T1000 (cell line): ENCODE measurements at regions not wholly inside any gene's neighbourhood (a gene's known extent, or its start where the extent isn't known, plus 50 kb on each side); places are given as distances from the start of the nearest gene placed in this dataset.

Experiments used
- DNase-seq: peaks from one replicate; lab custom pipeline; 2025; ENCODE audit warnings: mixed read lengths; lab: John Stamatoyannopoulos, UW

DNA sequence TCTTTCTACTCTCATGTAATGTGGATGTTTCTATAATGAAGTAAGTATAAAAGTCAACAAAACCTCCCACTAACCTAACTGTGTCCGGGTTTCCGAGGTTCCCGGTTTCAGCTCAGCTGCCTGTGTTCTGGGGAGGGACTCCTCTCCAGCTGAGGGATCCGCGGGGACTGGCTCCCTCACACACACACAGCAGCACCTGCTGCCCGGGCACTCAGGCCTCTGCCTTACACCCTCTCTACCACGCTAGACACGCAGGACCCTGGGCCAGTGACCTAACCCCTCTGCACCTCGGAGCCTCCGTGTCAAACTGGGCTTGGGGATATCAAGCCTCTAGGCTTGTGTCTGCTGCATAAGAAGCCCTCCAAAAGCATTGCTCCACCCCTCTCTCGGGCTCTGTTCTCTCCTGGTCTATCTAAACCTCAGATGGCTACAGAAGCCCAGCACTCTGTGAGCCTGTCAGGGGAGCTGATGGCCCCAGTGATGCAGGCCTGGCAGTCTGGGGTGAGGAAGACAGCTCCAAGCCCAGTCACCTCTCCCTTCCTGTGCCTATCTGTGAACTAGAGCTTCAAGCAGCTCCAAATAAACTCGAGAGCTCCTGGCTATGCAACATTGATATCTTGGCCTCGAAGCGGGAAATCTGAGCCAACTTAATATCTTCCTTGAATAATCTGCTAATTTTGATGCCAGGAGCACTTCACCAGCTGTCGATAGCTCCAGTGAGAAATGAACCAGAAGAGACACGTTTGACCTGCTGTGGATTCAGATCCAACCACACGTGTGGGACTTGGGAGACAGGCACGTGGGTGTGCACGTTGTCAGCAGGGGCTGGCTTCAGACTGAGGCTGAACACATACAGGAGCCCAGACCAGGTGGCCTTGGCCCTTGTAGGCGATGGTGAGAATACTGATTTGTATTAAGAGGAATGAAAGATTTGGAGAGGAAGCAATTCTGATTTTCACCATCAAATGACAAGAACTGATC is 232.7 kb upstream of the B3GAT1 start:
- DNase-seq, result no peak

DNA sequence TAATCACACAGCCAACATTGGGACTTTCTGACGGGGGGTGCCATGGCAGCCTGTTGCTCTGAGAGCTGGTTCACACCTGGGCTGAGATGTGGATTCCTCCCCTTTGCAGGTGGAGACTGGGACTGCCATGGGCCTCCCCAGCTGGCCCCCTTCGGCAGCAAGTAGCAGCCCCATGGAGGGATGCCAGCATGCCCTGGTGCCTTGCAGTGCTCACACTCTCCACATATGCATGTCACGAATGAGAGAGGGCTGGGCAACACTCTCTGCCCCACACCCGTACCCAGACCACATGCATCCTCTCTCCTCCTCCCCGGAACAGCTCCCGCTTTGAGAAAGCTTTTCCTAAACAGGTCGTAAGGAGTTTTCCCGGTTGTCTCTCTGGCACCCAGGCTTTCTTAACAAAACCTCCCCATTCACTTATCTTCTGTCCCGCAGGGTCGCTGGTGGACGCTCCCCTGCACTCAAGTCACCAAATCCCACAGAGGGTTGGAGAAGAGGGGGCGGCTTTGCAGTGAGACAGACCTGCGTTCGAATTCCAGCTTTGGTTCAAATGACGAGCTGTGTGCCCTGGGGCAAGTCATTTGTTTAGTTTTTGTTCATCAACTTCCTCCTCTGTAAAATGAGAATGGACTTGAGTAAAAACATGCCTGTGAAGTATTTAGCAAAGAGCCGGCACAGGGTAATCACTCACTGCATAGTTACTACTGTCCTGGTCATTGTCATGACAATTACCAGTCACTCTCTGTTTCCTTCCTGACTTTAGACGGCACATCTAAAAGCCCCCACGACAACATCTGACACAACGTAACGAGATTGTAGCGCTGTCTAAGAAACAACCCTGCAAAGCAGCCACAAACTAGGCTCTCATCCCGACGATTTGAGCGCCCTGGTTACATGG is 231.3 kb upstream of the B3GAT1 start:
- DNase-seq, result no peak

DNA sequence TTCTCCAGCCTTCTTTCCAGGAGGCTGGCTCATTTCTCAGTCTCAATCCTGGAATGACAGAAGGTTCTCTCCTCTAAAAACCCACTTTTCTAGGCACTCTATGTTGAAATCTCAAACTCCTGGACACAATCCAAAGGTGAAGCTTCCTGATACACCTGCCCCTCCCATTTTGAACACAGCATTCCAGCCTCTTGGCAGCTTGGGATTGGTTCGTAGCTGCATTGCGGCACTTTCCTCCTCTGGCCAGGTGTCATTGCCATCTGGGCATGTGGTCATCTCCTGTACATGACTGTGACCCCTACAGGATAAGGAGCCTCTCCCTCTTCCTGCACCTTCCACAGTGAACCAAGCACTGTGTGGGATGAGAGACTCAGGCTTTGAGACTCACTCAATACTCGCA is 230.2 kb upstream of the B3GAT1 start:
- DNase-seq, result no peak

DNA sequence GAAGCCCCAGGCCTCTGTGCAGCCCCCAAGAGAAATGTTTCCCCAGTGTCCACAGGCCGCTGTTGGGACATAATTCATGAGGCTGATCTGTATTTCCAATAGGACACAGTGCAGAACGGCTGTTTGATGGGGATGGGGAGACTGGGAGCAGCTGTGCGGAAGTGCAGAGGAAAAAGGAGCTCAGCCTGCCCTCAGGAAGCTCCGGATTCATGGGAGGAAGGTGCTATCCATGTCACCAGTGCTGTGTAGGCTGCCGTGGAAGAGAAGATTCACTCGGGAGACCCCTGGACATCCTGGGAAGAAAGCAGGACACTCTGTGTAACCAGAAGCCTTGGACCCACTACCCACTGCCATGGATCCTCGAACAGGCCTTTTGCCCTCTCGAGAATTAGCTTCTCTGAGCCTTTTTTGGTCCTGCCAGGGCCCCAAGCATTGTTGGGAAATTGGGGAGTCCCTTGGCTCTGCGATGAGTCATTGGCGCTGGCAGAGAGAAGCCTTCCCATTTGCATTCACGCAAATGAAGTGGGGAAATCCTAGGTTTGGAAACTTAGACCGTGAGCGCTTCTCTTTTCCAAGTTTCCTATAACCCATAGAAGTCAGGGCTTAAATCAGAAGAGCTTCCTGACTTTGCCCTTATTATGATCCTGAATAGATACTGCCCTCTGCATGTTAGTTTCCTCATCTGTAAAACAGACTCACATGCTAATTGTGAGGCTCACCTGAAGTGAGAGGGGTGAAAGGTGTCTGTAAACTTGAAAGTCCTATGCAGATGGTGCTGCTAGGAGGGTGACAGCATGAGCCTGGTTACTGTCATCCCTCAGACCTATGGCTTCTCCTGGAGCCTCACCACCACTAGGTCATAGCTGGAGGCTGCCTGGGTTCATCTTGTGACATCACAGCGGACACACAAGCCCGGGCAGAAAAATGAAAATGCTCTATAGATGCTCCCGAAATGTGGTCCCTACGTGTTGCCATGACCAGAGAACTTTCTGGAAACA is 229.2 kb upstream of the B3GAT1 start:
- no peak for DNase-seq

DNA sequence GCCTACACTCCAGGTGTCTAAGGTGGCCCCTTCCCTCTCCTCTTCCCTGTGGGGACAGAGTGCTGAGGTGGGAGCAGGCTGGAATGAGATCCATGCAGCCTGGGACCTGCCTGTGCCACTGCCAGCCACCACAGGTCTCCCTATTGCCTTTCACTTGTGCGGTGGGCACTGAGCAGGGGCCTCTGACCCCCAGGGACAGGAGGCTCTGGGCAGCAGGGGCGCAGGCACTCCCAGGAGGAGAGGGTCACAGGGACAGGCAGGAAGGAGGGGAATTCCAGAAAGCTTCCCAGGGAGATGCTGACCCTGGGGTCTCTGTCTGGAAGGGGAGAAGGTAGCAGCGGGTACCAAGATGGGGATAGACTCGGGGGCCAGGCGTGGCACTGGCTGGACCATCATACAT is 228.5 kb upstream of the B3GAT1 start:
- DNase-seq, result no peak

DNA sequence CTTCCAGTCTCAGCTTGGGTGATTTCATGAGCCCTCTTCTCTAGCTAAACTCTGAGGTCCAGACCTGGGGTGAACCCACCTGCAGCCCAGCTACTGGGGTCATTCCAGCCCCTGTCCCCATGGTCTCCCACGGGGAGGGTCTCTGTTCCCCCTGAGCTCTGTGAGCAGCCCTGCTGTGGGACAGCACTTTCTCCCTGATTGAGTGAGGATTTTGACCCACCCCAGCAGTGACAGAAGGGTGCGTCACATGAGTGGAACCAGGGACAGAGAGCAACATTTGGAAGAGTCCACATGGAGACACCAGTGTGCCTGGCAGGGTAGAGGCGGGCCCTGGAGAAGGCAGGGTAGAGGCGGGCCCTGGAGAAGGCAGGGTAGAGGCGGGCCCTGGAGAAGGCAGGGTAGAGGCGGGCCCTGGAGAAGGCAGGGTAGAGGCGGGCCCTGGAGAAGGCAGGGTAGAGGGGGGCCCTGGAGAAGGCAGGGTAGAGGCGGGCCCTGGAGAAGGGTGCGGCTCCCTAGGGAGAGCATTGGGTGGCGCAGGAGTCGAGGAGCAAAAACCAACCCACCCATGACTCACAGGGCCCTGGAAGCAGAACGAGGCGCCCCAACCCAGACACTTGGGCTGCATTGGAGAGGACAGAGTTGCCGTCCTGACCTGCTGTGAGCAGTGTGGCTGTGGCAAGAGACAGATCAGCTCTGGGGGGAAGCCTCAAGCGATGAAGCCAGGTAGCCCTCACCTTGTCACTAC is 227.7 kb upstream of the B3GAT1 start:
- DNase-seq, result no peak

DNA sequence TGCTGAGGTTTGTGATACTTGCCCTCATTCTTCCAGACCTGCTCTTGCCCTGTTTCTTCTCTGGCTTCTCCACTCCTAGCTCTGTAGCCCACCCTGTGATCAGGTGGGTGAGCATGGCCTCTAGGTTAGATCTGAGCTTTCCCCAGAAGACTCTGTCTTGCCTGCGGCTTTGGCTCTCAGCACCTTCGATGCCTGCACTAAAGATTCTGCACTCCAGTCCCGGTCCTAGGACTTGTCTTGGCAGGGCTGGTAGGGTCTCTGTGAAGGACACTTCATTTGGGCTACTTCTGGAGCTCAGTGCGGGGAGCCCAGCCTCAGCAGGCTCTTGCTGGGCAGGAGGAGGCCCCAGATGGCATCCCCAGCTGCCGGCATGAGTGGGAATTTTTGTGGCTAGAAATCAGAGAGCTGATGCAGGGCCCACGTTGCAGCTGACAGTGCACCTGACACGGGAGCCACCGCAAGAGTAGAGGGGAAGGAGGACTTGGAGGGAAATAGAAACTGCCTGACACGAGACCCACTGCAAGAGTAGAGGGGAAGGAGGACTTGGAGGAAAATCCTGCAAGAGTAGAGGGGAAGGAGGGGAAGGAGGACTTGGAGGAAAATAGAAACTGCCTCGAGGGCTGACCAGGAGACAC is 226.9 kb upstream of the B3GAT1 start:
- no peak for DNase-seq

DNA sequence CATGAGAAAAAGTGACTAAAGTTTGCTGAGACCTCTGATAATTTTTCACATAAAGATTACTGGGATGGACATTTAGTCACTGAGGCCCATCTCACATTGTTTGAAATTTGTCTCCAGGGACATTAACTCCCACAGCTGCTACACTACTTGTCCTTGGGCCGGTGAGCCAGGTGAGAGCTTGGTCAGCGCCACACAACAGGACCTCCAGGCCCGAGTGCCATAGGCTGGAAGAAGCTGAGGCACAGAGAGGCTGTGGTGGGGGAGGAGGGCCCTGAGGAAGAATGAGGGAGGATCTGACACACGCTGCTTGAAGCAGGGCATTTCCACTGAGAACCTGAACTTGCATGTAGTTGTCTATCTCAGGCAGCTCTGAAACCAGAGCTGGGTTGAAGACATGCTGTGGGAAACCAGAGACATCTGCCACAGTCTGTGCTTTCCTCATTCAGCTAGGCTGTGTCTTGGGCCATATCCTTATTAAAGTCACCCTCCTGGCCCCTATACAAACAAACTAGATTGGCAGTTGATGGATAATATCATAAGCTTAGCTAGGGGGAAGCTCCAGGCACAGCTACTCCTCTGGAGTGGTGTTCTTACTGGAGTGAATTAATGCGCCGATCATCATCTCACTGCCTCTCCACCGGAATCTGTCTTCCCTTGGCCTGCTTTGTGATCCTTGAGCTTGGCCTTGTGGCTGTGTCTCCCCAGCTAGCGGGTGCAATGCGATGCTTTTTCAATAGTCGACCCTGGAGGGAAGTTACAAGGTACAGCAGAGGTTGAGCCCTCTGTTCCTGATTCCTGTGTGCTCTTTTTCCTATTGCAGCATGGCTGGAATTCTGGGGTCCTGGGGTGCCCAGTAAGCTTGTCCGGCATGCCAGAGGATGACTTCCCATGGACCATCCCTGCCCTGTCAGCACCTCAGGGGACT is 225.3 kb upstream of the B3GAT1 start:
- no peak for DNase-seq

DNA sequence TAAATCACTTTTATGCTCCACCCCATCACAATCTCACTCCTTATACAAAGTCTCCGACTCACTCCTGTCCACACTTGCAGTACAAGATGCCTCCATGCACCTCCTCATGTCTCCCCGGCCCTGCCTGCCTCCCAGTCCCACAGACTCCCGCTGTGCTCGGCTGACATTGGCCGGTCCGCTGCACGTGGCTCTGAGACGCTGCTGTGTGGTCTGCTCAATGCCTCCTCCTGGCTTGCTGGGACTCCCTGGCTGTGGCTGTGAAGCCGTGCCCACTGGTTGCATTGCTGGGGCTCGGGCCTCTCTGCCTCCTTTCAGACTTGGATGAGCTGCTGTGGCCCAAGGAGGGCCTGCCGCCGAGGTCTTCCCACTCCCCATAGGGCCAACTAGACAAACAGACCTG is 224.0 kb upstream of the B3GAT1 start:
- DNase-seq, result no peak

DNA sequence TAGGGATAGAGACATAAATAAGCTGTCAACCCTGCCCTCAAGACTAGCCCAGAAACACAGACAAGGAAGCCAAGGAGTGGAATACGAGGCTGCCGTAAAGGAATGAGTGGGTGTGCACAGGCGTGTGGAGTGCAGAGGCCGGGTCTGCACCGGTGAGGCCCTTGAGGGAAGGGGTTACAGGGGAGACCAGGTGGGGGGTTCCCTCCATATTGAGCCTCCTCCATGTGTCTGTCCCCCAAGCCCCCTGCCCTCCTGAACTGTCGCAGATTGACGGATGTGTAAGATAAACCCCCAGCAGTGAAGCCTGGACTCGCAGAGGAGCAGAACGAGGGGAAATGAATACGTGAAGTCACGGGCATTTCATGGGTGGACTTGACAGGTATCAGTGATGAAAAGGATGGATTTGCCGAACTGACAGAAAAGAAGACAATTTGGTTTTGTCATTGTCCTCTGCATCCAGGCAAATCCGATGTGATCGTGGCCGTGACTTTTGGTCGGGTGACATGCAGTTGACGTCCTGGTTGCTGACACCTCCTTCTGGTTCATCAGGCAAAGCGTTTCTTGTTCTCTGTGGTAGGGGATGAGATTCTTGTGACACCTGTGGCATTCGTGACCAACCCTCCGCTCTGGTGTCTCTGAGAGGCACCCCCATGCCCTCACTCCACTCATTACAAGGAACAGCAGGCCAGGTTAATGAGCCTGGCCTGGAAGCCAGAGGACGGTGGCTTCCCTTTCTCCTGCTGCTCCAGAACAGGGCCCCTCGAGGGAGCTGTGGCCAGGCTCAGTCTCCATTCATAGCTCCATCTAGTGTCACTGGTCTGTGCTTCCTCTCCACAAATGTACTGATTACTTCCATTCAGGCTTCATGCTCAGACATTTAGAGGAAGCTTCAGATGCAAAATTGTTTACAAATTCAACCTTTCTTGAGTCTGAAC is 223.1 kb upstream of the B3GAT1 start:
- DNase-seq, result no peak

DNA sequence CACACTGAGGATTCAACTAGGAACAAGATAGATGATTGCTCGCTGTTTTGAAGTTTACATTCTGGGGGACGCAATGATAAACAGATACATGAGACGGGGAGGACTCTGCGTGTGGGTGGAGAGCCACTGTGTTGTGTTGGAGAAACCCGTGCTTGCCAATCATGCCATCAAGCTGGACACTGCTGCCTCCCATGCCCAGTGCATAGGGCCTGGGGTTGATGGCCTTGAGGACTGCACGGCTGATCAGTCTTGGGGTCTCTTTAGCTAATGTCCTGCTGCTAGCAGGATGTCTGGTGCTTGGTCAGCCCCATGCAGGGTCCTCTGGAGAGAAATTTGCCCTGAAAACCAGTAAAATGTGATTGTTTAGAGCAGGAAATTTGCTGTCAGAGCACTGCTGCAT is 221.2 kb upstream of the B3GAT1 start:
- no peak for DNase-seq

DNA sequence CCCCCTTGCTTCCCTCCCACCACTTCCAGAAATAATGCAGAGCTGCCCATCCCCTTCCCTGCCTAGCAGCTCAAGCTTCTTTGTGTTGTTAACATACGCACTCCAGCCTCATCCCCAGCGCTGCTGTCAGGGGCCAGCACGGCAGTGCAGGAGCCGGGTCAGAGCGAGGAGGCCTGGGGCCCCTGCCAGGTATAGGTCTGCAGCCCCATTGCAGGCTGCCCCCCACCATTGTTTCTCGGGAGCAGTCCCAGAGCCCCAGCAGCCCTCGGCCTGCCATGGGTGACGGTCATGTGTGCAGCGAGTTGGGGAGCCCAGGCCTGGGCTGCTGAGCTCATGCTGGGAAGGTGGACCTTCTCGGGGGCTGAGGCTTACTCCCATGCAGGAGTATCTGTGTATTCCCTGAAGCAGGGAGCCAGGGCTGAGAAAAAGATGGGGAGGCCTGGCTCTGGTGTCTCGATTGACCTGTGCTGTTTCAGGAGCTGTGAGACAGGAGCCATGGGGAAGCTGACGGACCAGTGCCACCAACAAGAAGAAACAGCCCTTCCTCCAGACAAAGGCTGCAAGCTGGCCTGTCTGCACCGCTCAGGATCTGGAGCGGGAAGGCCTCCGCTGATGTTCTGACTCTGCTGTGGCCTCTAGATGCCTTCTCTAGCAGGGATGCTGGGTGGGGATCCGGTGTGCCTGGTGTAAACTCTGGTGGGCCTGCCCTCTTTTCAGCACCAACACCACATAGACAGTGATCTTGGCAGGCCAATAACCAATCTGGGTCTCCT is 220.5 kb upstream of the B3GAT1 start:
- no peak for DNase-seq

DNA sequence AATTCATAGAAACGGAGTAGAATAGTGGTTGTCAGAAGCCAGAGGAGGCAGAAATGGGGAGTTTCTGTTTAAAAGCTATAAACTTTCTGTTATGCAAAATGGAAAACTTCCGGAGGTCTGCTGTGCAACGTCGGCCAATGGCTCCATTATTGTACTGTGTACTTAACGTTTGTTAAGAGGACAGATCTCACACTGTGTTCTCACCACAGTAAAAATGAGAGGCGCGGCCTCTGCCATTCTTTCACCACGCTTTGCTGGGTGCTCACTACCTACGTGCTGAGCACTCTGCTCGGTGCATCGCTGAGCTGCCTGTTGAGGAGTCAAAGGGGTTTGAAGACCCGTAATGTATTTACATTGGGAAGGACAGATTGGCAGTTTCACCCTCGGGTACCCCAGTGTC is 218.8 kb upstream of the B3GAT1 start:
- no peak for DNase-seq

DNA sequence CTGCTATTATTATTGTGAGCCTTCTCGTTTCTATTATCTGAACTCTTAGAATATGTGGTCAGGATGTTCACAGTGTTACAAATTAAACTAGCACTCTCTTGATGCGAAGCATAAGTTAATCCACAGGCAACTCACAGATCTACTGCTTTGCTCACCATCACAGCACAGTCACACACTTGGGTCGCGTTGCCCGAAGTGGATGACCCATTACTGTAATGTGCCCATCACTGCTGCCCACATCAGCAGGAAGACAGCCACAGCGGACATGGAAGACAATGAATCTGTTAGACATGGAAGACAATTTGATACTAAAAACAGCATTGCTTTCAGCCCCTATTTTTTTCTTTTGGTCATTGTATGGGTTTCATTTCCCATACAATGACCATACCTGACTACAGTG is 216.4 kb upstream of the B3GAT1 start:
- DNase-seq, result no peak

DNA sequence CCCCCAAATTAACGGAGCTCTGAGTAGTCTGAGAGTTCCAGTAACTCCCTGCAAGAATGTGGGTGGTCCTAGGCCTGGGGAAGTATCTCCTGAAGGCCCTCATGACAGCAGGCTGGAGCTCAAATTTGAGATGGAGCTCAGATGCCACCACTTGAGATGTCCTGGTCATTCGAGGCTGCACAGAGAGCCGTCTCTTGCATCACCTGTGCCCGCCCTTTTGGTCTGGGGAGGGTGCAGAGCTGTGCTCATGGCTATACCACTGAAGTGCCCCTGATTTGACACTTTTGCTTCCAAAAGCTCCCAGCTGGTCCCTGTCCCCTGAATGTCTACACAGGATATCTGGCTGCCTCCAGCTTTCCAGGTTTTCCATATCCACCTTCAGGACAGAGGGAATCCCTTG is 214.0 kb upstream of the B3GAT1 start:
- DNase-seq, result no peak

DNA sequence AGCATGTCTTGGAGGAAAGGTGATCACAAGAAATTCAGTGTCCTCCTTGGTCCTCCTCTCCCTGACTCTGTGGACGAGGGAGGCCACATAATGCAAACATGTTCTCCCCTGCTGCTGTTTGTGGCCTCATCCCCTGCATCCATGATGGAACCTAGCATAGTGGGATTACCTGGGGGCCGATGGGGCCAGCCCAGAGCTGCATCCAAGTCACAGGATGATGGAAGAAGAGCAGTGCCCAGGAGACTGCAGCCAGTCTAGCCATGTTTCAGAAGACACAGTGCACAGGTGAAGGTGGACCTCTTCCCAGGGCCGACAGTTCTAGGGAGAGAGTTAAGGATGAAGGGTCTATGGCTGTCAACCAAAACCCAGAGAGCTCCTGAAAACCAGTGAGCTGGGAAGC is 213.6 kb upstream of the B3GAT1 start:
- no peak for DNase-seq

DNA sequence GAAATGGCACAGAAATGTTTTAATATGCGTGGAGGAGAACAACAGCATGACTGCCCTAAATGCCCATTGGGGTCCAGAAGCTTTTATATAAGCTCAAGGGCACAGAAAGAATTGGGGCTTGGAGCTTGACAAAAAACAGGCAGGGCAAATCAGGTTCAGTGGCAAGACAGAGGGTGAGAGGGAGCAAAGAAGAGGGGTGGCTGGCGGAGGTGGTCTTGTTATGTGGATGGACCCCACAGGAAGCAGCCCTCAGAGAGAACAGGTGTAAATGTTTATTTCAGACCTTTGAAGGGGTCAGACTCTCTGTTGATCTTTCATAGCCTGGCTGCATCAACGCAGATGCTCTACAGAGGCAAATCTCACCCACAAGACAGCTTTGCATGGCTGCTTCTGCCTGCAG is 213.1 kb upstream of the B3GAT1 start:
- no peak for DNase-seq
